ENCODE measurements at regions not wholly inside any gene's neighbourhood (a gene's known extent, or its start where the extent isn't known, plus 50 kb on each side); places are given as distances from the start of the nearest gene placed in this dataset.

GRCh38 chr15:39455471-39455991 is 125.3 kb upstream of the THBS1 start:
- no peak for TF ChIP-seq CTCF (IDR thresholded peaks at IDR 0.05; ENCODE audit: low read depth, low read length)
- DNase-seq (ENCODE audit: low read depth, low spot score): peak; percentile 49
- no peak overlapping the region for H3K4me3 ChIP-seq (ENCODE audit: low read depth, low read length)
- in situ Hi-C loops (cut with HindIII; ENCODE audit: low sequenced_read_pairs): no loop called here

GRCh38 chr15:39456159-39456558 is 124.7 kb upstream of the THBS1 start:
- in situ Hi-C loops (cut with HindIII; ENCODE audit: low sequenced_read_pairs): no loop called here
- TF ChIP-seq CTCF (IDR thresholded peaks at IDR 0.05; ENCODE audit: low read depth, low read length): no peak
- DNase-seq (ENCODE audit: low read depth, low spot score): no peak
- H3K4me3 ChIP-seq (ENCODE audit: low read depth, low read length): no peak overlapping the region

- TF ChIP-seq CTCF (IDR thresholded peaks at IDR 0.05; ENCODE audit: low read depth, low read length): no peak
- DNase-seq (ENCODE audit: low read depth, low spot score): no peak
- H3K4me3 ChIP-seq (ENCODE audit: low read depth, low read length): no peak overlapping the region
- in situ Hi-C loops (cut with HindIII; ENCODE audit: low sequenced_read_pairs): no loop called here
Measured at GRCh38 chr15:39456582-39457330, 124.1 kb upstream of the THBS1 start.

- H3K4me3 ChIP-seq (ENCODE audit: low read depth, low read length): no peak overlapping the region
- in situ Hi-C loops (cut with HindIII; ENCODE audit: low sequenced_read_pairs): no loop called here
- no peak for DNase-seq (ENCODE audit: low read depth, low spot score)
- TF ChIP-seq CTCF (IDR thresholded peaks at IDR 0.05; ENCODE audit: low read depth, low read length): no peak
Measured at GRCh38 chr15:39458131-39458530, 122.7 kb upstream of the THBS1 start.

- no peak for DNase-seq (ENCODE audit: low read depth, low spot score)
- in situ Hi-C loops (cut with HindIII; ENCODE audit: low sequenced_read_pairs): no loop called here
Measured at GRCh38 chr15:39459548-39459947, 121.3 kb upstream of the THBS1 start.

GRCh38 chr15:39460748-39461147 is 120.1 kb upstream of the THBS1 start:
- DNase-seq (ENCODE audit: low read depth, low spot score): no peak
- H3K4me3 ChIP-seq (ENCODE audit: low read depth, low read length): no peak overlapping the region
- TF ChIP-seq CTCF (IDR thresholded peaks at IDR 0.05; ENCODE audit: low read depth, low read length): no peak
- in situ Hi-C loops (cut with HindIII; ENCODE audit: low sequenced_read_pairs): no loop called here

More at GRCh38 chr15:39459548-39459947, 121.3 kb upstream of the THBS1 start:
- no peak for TF ChIP-seq CTCF (IDR thresholded peaks at IDR 0.05; ENCODE audit: low read depth, low read length)
- no peak overlapping the region for H3K4me3 ChIP-seq (ENCODE audit: low read depth, low read length)

Data from astrocyte of the spinal cord (primary cell).